ENCODE measurements at regions not wholly inside any gene's neighbourhood (a gene's known extent, or its start where the extent isn't known, plus 50 kb on each side); places are given as distances from the start of the nearest gene placed in this dataset.

GRCh38 chr1:222065234-222065633 lies 323.3 kb upstream of the DUSP10 start:
- TF ChIP-seq CTCF (IDR thresholded peaks at IDR 0.05) = no peak
- TF ChIP-seq EP300 (IDR thresholded peaks at IDR 0.05; ENCODE audit: low read depth) = no peak
